SW 1271 (cell line): ENCODE measurements at regions not wholly inside any gene's neighbourhood (a gene's known extent, or its start where the extent isn't known, plus 50 kb on each side); places are given as distances from the start of the nearest gene placed in this dataset.
A peak's percentile ranks its signal among the peaks of the same experiment; 100 is the strongest.

Experiments used
- DNase-seq, 2 experiments: peaks; one replicate each; lab custom pipeline; 2025; lab: John Stamatoyannopoulos, UW

- no peak for DNase-seq
Observed at GRCh38 chr21:31500071-31500470, 156.0 kb upstream of the TIAM1 start.

- DNase-seq, result no peak
Observed at GRCh38 chr21:31498985-31499384, 154.9 kb upstream of the TIAM1 start.

DNA sequence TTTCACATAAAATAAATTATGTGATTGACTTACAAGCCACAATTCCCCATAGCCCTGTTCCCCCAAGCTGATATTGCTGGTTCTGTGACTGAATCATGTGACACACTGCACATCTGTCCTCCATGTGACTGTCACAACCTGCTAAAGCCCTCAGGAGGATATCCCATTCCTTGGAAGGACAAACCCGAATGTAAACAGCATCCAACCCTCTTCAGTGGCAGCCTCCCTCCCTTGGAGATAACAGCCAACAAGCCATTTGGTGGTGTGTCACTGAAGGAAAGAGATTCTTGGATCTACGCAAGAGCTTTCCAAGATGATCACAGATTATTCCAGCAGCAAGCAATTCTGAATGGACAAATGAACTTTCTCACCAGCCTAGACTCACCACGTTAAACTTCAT, 153.9 kb upstream of the TIAM1 start:
- no peak for DNase-seq

- no peak for DNase-seq
Observed at GRCh38 chr21:31493350-31493880, 149.4 kb upstream of the TIAM1 start.

- DNase-seq, result no peak
Observed at GRCh38 chr21:31491617-31492016, 147.6 kb upstream of the TIAM1 start.

DNA sequence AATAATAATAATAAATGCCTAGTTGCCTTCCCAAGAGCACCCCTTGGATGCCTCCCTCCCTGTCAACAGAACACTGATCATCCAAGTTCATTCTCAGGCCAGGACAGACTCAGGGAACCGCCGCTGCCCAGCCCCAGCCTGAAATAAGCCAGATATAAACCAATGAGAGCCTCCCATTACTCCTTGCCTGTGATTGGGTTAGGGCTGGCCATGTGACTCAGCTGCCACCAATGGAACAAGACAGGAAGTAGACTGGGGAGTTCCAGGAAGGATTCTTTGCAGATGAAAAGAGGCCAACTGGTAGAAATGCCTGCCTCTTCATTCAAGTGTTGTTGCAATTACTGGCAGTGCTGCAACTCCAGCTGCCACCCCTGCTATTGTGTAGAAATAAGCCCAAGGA, 146.4 kb upstream of the TIAM1 start:
- DNase-seq, result no peak

GRCh38 chr21:31489726-31490125, 145.7 kb upstream of the TIAM1 start:
- DNase-seq, result no peak

GRCh38 chr21:31489014-31489413, 145.0 kb upstream of the TIAM1 start:
- DNase-seq, result no peak

DNA sequence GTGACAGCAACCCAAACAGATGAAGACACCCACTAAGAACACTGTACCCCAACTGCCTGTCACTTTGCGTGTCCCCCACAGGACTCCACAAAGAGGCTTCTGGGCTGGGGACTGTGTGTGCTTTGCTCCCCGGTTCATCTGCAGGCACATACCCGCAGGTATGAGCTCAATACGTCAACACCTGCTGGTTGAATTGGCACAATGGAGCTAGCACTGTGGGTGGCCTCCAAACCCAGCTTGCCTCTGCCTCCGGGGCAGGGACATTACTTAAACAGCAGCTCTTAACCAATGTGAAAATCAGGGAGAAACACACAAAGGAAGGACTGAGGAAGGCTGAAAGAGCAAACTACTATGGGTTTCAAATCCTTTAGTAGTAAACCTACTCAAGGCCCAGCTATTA, 140.2 kb upstream of the TIAM1 start:
- no peak for DNase-seq

DNA sequence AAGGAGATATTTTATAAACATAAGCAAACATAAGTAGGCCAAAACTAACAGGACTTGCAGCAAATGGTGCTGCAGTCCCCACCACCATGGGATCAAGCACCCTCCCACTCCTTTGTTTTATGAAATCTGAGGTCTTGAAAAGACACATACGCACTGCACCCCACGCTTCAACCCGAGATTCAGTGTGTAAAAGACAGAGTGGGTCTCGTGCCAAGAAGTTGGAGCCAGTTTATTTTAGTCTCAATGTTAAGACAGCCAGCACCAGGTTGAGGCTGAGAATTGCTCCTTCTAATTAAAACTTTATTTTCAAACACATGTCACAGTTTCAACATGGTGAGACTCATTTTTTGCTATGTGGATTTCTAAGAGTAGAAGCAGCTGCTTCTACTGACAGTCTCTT, 139.1 kb upstream of the TIAM1 start:
- no peak for DNase-seq

DNA sequence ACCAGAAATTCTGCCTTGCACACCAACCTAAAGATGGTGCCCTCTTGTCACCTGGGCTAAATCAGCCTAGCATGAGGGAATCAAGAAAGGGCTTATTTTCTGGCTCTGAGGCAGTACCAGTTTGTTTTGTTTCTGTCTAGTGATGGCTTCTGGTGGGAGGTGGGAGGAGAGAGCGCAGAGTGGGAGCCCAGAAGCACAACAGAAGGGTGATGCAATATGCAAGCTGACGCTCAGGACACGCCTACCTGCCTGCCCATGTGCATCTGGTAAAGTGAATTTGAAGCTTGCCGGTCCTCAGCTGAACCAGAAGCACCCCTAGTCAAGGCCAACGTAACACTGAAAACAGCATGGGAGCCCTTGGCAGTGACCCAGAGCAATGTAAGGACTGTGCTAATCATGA, 138.4 kb upstream of the TIAM1 start:
- no peak for DNase-seq

- no peak for DNase-seq
Observed at GRCh38 chr21:31480228-31480627, 136.2 kb upstream of the TIAM1 start.

DNA sequence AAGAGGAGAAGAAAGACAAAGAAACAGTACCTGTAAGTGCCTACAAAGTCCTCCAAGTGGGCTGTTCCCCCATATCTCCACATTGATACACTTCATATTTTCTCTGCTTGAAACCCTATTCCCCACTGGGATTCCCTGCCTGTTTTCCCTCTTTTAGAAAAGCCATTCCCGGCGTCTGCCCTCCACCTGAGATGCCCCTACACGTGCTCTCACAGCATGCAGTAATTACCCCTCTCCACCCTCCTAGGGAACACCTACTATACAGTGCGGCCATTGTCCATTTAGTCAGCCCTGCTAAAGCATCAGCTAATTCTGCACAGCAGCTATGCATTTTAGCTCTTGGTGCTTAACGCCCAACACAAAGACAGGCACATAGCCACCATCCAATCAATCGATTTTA, 135.7 kb upstream of the TIAM1 start:
- DNase-seq, result no peak

DNA sequence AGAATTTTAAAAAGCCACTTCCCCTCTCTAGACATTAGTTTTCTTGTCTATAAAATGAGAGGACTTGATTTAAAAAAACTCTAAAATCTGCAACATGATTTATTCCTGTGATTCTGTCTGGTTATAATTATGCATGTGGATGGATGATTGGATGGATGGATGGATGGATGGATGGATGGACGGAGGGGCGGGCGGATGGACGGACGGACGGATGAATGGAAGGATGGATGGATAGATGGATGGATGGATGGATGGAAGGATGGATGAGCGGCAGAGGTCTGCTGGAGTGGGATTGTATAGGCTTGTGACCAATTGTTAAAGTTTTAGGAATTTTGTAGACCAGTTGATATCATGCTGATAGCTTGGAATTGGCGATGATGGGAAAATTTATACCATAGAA, 135.2 kb upstream of the TIAM1 start:
- no peak for DNase-seq

DNA sequence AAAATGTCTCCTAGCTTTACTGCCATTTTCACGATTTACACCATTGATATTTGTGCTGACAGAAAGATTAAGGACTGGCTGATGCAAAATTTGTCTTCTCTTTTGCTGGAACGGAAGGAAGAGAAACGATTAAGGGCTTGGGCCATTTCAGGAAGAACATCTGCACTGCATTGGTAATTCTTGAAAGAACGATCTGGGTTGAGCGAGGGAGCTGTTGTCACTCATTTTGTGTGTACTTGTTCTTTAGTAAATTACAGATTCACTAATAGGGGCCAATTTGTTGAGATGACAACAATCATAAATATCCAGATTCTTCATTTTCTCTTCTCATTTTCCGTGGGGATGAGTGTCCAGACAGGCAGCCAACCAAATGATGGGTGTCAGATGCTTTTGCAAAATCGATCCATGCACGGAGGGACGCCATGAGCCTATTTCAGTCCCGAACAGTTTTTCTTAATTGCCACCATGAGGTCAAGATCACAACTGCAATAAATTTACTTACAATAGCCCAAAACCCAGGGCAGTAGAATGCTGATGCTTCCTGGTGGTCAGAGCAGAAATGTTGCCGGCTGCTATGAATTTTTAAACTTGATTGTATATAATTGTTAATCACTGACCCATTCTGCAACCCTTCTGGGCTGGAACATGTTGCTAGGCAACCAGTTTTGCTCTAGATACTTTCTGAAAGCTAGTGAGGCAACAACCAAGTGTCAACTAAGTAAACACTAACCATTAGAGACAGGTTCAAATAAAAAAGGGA, 132.4 kb upstream of the TIAM1 start:
- DNase-seq, result no peak

GRCh38 chr21:31475223-31475622, 131.2 kb upstream of the TIAM1 start:
- no peak for DNase-seq

DNA sequence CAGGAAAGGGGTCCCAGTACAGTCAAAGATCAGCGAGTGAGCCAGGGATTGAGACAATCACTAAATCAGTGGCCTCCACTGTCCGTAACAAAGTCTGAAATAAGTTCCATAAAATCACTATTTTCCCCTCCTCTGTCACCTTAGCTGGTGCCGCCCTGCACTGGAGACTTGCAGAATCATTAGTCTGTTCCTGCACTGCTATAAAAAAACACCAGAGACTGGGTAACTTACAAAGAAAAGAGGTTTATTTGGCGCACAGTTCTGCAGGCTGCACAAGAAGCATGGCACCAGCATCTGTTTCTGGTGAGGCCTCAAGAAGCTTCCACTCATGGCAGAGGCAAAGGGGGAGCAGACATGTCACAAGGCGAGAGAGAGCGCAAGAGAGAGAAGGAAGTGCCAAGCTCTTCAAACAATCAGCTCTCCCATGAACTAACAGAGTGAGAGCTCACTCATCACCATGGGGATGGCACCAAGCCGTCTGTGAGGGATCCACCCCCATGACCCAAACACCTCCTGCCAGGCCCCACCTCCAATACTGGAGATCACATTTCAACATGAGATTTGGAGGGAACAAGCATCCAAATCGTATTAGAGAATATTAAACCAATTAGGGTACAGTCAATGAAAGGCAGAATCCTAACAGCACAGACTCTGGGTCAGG, 129.8 kb upstream of the TIAM1 start:
- DNase-seq, result no peak

DNA sequence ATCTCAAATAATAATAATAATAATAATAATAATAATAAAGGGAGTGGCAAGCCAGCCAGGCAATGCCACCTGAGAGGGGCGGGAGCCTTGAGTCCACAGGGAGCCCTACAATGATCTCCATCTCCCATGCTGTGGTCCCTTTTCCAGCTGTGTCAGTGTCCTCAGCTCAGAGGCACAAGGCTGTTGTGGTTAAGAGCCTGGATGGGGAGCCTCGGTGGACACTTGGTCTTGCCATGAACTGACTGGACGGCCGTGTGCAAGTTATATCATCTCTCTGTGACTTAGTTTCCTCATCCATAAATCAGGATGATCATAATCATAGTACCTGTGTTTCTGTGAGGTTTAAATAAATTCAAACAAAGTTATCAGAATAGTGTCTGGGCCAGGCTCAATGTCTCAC, 127.8 kb upstream of the TIAM1 start:
- DNase-seq, result no peak

- no peak for DNase-seq
Observed at GRCh38 chr21:31470896-31471694, 127.0 kb upstream of the TIAM1 start.

GRCh38 chr21:31460980-31461379, 116.9 kb upstream of the TIAM1 start:
- no peak for DNase-seq

DNA sequence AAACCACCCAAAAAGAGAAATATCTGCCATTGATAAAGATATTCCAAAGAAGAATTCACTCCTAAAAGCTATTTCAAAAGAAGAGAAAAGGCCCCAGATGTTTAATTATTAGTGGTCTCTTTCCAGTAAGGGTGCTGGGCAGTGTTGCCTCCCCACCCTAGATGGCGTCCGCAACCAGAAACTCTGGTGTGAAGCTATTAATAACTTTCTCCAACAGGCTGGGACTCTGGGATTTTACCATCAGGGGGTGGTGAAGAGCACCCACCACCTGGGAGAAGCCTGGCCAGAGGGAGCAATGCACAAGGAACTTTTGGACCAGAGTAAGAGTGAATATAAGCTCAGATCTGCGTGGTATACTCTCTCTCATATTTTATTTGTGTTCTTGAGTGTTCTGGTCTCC, 115.4 kb upstream of the TIAM1 start:
- no peak for DNase-seq

GRCh38 chr21:31457675-31458074, 113.6 kb upstream of the TIAM1 start:
- DNase-seq, result peak in 1 of 2 experiments; percentile 2

GRCh38 chr21:31456201-31456600, 112.1 kb upstream of the TIAM1 start:
- no peak for DNase-seq
